A673 (cell line): ENCODE measurements at regions not wholly inside any gene's neighbourhood (a gene's known extent, or its start where the extent isn't known, plus 50 kb on each side); places are given as distances from the start of the nearest gene placed in this dataset.

Experiments used
- CTCF ChIP-seq: fragments of 300-800, 200-600 bp; sonication (generic); conservative IDR thresholded peaks from 2 replicates; pipeline ENCODE4 v1.5.1; 2017; ENCODE audit warnings: low read depth, mild to moderate bottlenecking, antibody characterized with exemption, low read length, moderate library complexity, mixed read lengths
- EZH2 ChIP-seq: fragments of 200-600 bp; sonication (generic); IDR thresholded peaks from 2 replicates; pipeline ENCODE4 v1.6.1; 2017; ENCODE audit warnings: borderline replicate concordance, low read depth, mild to moderate bottlenecking, mixed read lengths, antibody characterized with exemption, low read length; ENCODE audit not compliant: poor library complexity, severe bottlenecking

GRCh38 chr4:126440297-126440696 is 1125.5 kb downstream of the FAT4 start:
- no peak for TF ChIP-seq CTCF
- TF ChIP-seq EZH2: no peak
